ENCODE measurements at regions not wholly inside any gene's neighbourhood (a gene's known extent, or its start where the extent isn't known, plus 50 kb on each side); places are given as distances from the start of the nearest gene placed in this dataset.

GRCh38 chrX:114038358-114038757 is 545.5 kb upstream of the HTR2C start:
- no peak overlapping the region for H3K4me3 ChIP-seq
- 0 to 17% methylated on average over 1 of the region's 1 CpG for WGBS, 2 donors (ENCODE audit: low coverage in 1 of 2)
- no peak for ATAC-seq
- no peaks in the 10 kb centered on the region for H3K9me3 ChIP-seq
- H3K36me3 ChIP-seq, result no peaks in the 10 kb centered on the region
- no peaks in the 10 kb centered on the region for H3K27me3 ChIP-seq
- no peak overlapping the region for H3K27ac ChIP-seq
- H3K4me1 ChIP-seq, result no peaks in the 10 kb centered on the region
- TF ChIP-seq EP300 (IDR thresholded peaks at IDR 0.05) (no peak), CTCF (IDR thresholded peaks at IDR 0.05) (no peak), POLR2A (IDR thresholded peaks at IDR 0.05) (no peak), POLR2AphosphoS5 (IDR thresholded peaks at IDR 0.05) (no peak)

GRCh38 chrX:114037515-114037914 is 546.4 kb upstream of the HTR2C start:
- no peak for ATAC-seq
- H3K27me3 ChIP-seq, result no peaks in the 10 kb centered on the region
- TF ChIP-seq POLR2A (IDR thresholded peaks at IDR 0.05) (no peak), EP300 (IDR thresholded peaks at IDR 0.05) (no peak), CTCF (IDR thresholded peaks at IDR 0.05) (no peak), POLR2AphosphoS5 (IDR thresholded peaks at IDR 0.05) (no peak)
- no peaks in the 10 kb centered on the region for H3K9me3 ChIP-seq
- H3K27ac ChIP-seq, result no peak overlapping the region
- WGBS, 2 donors (ENCODE audit: low coverage in 1 of 2), result no CpG with 5 or more reads among the region's 2 CpGs
- no peaks in the 10 kb centered on the region for H3K36me3 ChIP-seq
- H3K4me1 ChIP-seq, result no peaks in the 10 kb centered on the region
- no peak overlapping the region for H3K4me3 ChIP-seq

- Histone ChIP-seq H3K36me3 (no peaks in the 10 kb centered on the region), H3K4me3 (no peak overlapping the region), H3K27me3 (no peaks in the 10 kb centered on the region), H3K27ac (no peak overlapping the region), H3K9me3 (no peaks in the 10 kb centered on the region), H3K4me1 (no peaks in the 10 kb centered on the region)
- ATAC-seq, result no peak
- 85 to 87% methylated on average over 4 of the region's 5 CpGs for WGBS, 2 donors (ENCODE audit: low coverage in 1 of 2)
- TF ChIP-seq POLR2AphosphoS5 (IDR thresholded peaks at IDR 0.05), result no peak
- no peak for TF ChIP-seq EP300 (IDR thresholded peaks at IDR 0.05)
- TF ChIP-seq POLR2A (IDR thresholded peaks at IDR 0.05), result no peak
- no peak for TF ChIP-seq CTCF (IDR thresholded peaks at IDR 0.05)
Observed at GRCh38 chrX:114028907-114029662, 554.8 kb upstream of the HTR2C start.

- Histone ChIP-seq H3K36me3 (no peaks in the 10 kb centered on the region), H3K4me3 (no peak overlapping the region), H3K27me3 (no peaks in the 10 kb centered on the region), H3K4me1 (no peaks in the 10 kb centered on the region), H3K9me3 (no peaks in the 10 kb centered on the region), H3K27ac (no peak overlapping the region)
- WGBS, 2 donors (ENCODE audit: low coverage in 1 of 2), result 82 to 94% methylated on average over 2 of the region's 2 CpGs
- no peak for ATAC-seq
- TF ChIP-seq POLR2AphosphoS5 (IDR thresholded peaks at IDR 0.05) (no peak), POLR2A (IDR thresholded peaks at IDR 0.05) (no peak), EP300 (IDR thresholded peaks at IDR 0.05) (no peak), CTCF (IDR thresholded peaks at IDR 0.05) (no peak)
Observed at GRCh38 chrX:114017086-114017485, 566.8 kb upstream of the HTR2C start.

GRCh38 chrX:114015966-114016365 is 567.9 kb upstream of the HTR2C start:
- no peak overlapping the region for H3K27ac ChIP-seq
- no peaks in the 10 kb centered on the region for H3K27me3 ChIP-seq
- no peak for ATAC-seq
- TF ChIP-seq POLR2AphosphoS5 (IDR thresholded peaks at IDR 0.05), result no peak
- no peaks in the 10 kb centered on the region for H3K9me3 ChIP-seq
- H3K4me3 ChIP-seq, result no peak overlapping the region
- no peaks in the 10 kb centered on the region for H3K4me1 ChIP-seq
- WGBS, 2 donors (ENCODE audit: low coverage in 1 of 2), result 77 to 93% methylated on average over 3 to 5 of the region's 6 CpGs
- no peaks in the 10 kb centered on the region for H3K36me3 ChIP-seq

Measured in gastroesophageal sphincter (tissue), 4 donors.